ENCODE measurements at regions not wholly inside any gene's neighbourhood (a gene's known extent, or its start where the extent isn't known, plus 50 kb on each side); places are given as distances from the start of the nearest gene placed in this dataset.
"Not testable (repeated sequence)": the region's sequence is repeated elsewhere in the genome, so short reads cannot be mapped to it uniquely, and the experiment has no call there.

GRCh38 chr10:33588974-33589600, 254.6 kb upstream of the NRP1 start:
- Histone ChIP-seq H3K9me3 (ENCODE audit: control insufficient read depth, low read length) (no peaks in the 10 kb centered on the region), H3K27ac (ENCODE audit: insufficient read depth, low read depth, low read length, poor library complexity, severe bottlenecking) (no peak overlapping the region), H3K36me3 (ENCODE audit: control insufficient read depth, insufficient read depth, low read length) (no peaks in the 10 kb centered on the region), H3K4me3 (ENCODE audit: insufficient read depth, low read depth, low read length) (no peak overlapping the region), H3K27me3 (ENCODE audit: control insufficient read depth, insufficient read depth, low read length, poor library complexity, severe bottlenecking) (no peaks in the 10 kb centered on the region), H3K4me1 (ENCODE audit: control insufficient read depth, insufficient read depth, low read length) (no peaks in the 10 kb centered on the region)
- 96 to 98% methylated on average over 5 of the region's 5 CpGs for WGBS, 2 experiments

GRCh38 chr10:33584596-33584995, 250.1 kb upstream of the NRP1 start:
- not testable (repeated sequence) for H3K9me3 ChIP-seq (ENCODE audit: control insufficient read depth, low read length); H3K27me3 ChIP-seq (ENCODE audit: control insufficient read depth, insufficient read depth, low read length, poor library complexity, severe bottlenecking); H3K4me1 ChIP-seq (ENCODE audit: control insufficient read depth, insufficient read depth, low read length); H3K27ac ChIP-seq (ENCODE audit: insufficient read depth, low read depth, low read length, poor library complexity, severe bottlenecking); H3K36me3 ChIP-seq (ENCODE audit: control insufficient read depth, insufficient read depth, low read length); H3K4me3 ChIP-seq (ENCODE audit: insufficient read depth, low read depth, low read length)
- 76 to 78% methylated on average over 3 of the region's 3 CpGs for WGBS, 2 experiments

GRCh38 chr10:33579996-33580395, 245.5 kb upstream of the NRP1 start:
- 90 to 97% methylated on average over 2 of the region's 3 CpGs for WGBS, 2 experiments
- H3K4me1 ChIP-seq (ENCODE audit: control insufficient read depth, insufficient read depth, low read length), result no peaks in the 10 kb centered on the region
- H3K9me3 ChIP-seq (ENCODE audit: control insufficient read depth, low read length), result no peaks in the 10 kb centered on the region
- H3K27ac ChIP-seq (ENCODE audit: insufficient read depth, low read depth, low read length, poor library complexity, severe bottlenecking), result no peak overlapping the region
- H3K36me3 ChIP-seq (ENCODE audit: control insufficient read depth, insufficient read depth, low read length), result no peaks in the 10 kb centered on the region
- H3K4me3 ChIP-seq (ENCODE audit: insufficient read depth, low read depth, low read length), result no peak overlapping the region
- no peaks in the 10 kb centered on the region for H3K27me3 ChIP-seq (ENCODE audit: control insufficient read depth, insufficient read depth, low read length, poor library complexity, severe bottlenecking)

GRCh38 chr10:33573606-33574005, 239.1 kb upstream of the NRP1 start:
- no peaks in the 10 kb centered on the region for H3K36me3 ChIP-seq (ENCODE audit: control insufficient read depth, insufficient read depth, low read length)
- H3K4me3 ChIP-seq (ENCODE audit: insufficient read depth, low read depth, low read length), result no peak overlapping the region
- no peak overlapping the region for H3K27ac ChIP-seq (ENCODE audit: insufficient read depth, low read depth, low read length, poor library complexity, severe bottlenecking)
- no peaks in the 10 kb centered on the region for H3K4me1 ChIP-seq (ENCODE audit: control insufficient read depth, insufficient read depth, low read length)
- H3K9me3 ChIP-seq (ENCODE audit: control insufficient read depth, low read length), result no peaks in the 10 kb centered on the region
- 85 to 96% methylated on average over 2 of the region's 2 CpGs for WGBS, 2 experiments
- H3K27me3 ChIP-seq (ENCODE audit: control insufficient read depth, insufficient read depth, low read length, poor library complexity, severe bottlenecking), result peaks cover 8% of the 10 kb centered on the region

- Histone ChIP-seq H3K4me1 (ENCODE audit: control insufficient read depth, insufficient read depth, low read length) (no peaks in the 10 kb centered on the region), H3K27me3 (ENCODE audit: control insufficient read depth, insufficient read depth, low read length, poor library complexity, severe bottlenecking) (peaks cover 20% of the 10 kb centered on the region), H3K4me3 (ENCODE audit: insufficient read depth, low read depth, low read length) (no peak overlapping the region), H3K27ac (ENCODE audit: insufficient read depth, low read depth, low read length, poor library complexity, severe bottlenecking) (no peak overlapping the region), H3K36me3 (ENCODE audit: control insufficient read depth, insufficient read depth, low read length) (no peaks in the 10 kb centered on the region), H3K9me3 (ENCODE audit: control insufficient read depth, low read length) (no peaks in the 10 kb centered on the region)
- 89 to 96% methylated on average over 1 of the region's 1 CpG for WGBS, 2 experiments
These were observed 237.1 kb upstream of the NRP1 start for GRCh38 chr10:33571616-33572015.

GRCh38 chr10:33570495-33570894, 236.0 kb upstream of the NRP1 start:
- no peak overlapping the region for H3K27ac ChIP-seq (ENCODE audit: insufficient read depth, low read depth, low read length, poor library complexity, severe bottlenecking)
- no peaks in the 10 kb centered on the region for H3K36me3 ChIP-seq (ENCODE audit: control insufficient read depth, insufficient read depth, low read length)
- no peak overlapping the region for H3K4me3 ChIP-seq (ENCODE audit: insufficient read depth, low read depth, low read length)
- no peaks in the 10 kb centered on the region for H3K9me3 ChIP-seq (ENCODE audit: control insufficient read depth, low read length)
- WGBS, 2 experiments, result 89 to 91% methylated on average over 3 of the region's 3 CpGs
- H3K27me3 ChIP-seq (ENCODE audit: control insufficient read depth, insufficient read depth, low read length, poor library complexity, severe bottlenecking), result peaks cover 20% of the 10 kb centered on the region
- no peaks in the 10 kb centered on the region for H3K4me1 ChIP-seq (ENCODE audit: control insufficient read depth, insufficient read depth, low read length)

GRCh38 chr10:33569702-33570101, 235.2 kb upstream of the NRP1 start:
- Histone ChIP-seq H3K27me3 (ENCODE audit: control insufficient read depth, insufficient read depth, low read length, poor library complexity, severe bottlenecking) (peaks cover 20% of the 10 kb centered on the region), H3K4me1 (ENCODE audit: control insufficient read depth, insufficient read depth, low read length) (no peaks in the 10 kb centered on the region), H3K27ac (ENCODE audit: insufficient read depth, low read depth, low read length, poor library complexity, severe bottlenecking) (no peak overlapping the region), H3K9me3 (ENCODE audit: control insufficient read depth, low read length) (no peaks in the 10 kb centered on the region), H3K36me3 (ENCODE audit: control insufficient read depth, insufficient read depth, low read length) (no peaks in the 10 kb centered on the region), H3K4me3 (ENCODE audit: insufficient read depth, low read depth, low read length) (no peak overlapping the region)
- 96 to 100% methylated on average over 1 of the region's 1 CpG for WGBS, 2 experiments

- WGBS, 2 experiments, result 5 to 20% methylated on average over 3 of the region's 3 CpGs
- Histone ChIP-seq H3K9me3 (ENCODE audit: control insufficient read depth, low read length) (no peaks in the 10 kb centered on the region), H3K4me1 (ENCODE audit: control insufficient read depth, insufficient read depth, low read length) (no peaks in the 10 kb centered on the region), H3K36me3 (ENCODE audit: control insufficient read depth, insufficient read depth, low read length) (no peaks in the 10 kb centered on the region), H3K4me3 (ENCODE audit: insufficient read depth, low read depth, low read length) (no peak overlapping the region), H3K27me3 (ENCODE audit: control insufficient read depth, insufficient read depth, low read length, poor library complexity, severe bottlenecking) (peaks cover 20% of the 10 kb centered on the region), H3K27ac (ENCODE audit: insufficient read depth, low read depth, low read length, poor library complexity, severe bottlenecking) (no peak overlapping the region)
These were observed 232.0 kb upstream of the NRP1 start for GRCh38 chr10:33566426-33566825.

- no peaks in the 10 kb centered on the region for H3K9me3 ChIP-seq (ENCODE audit: control insufficient read depth, low read length)
- H3K27ac ChIP-seq (ENCODE audit: insufficient read depth, low read depth, low read length, poor library complexity, severe bottlenecking), result no peak overlapping the region
- peaks cover 20% of the 10 kb centered on the region for H3K27me3 ChIP-seq (ENCODE audit: control insufficient read depth, insufficient read depth, low read length, poor library complexity, severe bottlenecking)
- no peak overlapping the region for H3K4me3 ChIP-seq (ENCODE audit: insufficient read depth, low read depth, low read length)
- no peaks in the 10 kb centered on the region for H3K4me1 ChIP-seq (ENCODE audit: control insufficient read depth, insufficient read depth, low read length)
- WGBS, 2 experiments, result 69 to 70% methylated on average over 5 to 6 of the region's 6 CpGs
- no peaks in the 10 kb centered on the region for H3K36me3 ChIP-seq (ENCODE audit: control insufficient read depth, insufficient read depth, low read length)
These were observed 231.5 kb upstream of the NRP1 start for GRCh38 chr10:33566001-33566400.

- Histone ChIP-seq H3K27ac (ENCODE audit: insufficient read depth, low read depth, low read length, poor library complexity, severe bottlenecking) (no peak overlapping the region), H3K27me3 (ENCODE audit: control insufficient read depth, insufficient read depth, low read length, poor library complexity, severe bottlenecking) (peaks cover 20% of the 10 kb centered on the region), H3K36me3 (ENCODE audit: control insufficient read depth, insufficient read depth, low read length) (no peaks in the 10 kb centered on the region), H3K4me3 (ENCODE audit: insufficient read depth, low read depth, low read length) (no peak overlapping the region), H3K9me3 (ENCODE audit: control insufficient read depth, low read length) (no peaks in the 10 kb centered on the region), H3K4me1 (ENCODE audit: control insufficient read depth, insufficient read depth, low read length) (no peaks in the 10 kb centered on the region)
These were observed 230.8 kb upstream of the NRP1 start for GRCh38 chr10:33565231-33565630.

- no peaks in the 10 kb centered on the region for H3K27me3 ChIP-seq (ENCODE audit: control insufficient read depth, insufficient read depth, low read length, poor library complexity, severe bottlenecking)
- no peak overlapping the region for H3K4me3 ChIP-seq (ENCODE audit: insufficient read depth, low read depth, low read length)
- WGBS, 2 experiments, result 93 to 96% methylated on average over 4 of the region's 4 CpGs
- H3K36me3 ChIP-seq (ENCODE audit: control insufficient read depth, insufficient read depth, low read length), result no peaks in the 10 kb centered on the region
- no peaks in the 10 kb centered on the region for H3K9me3 ChIP-seq (ENCODE audit: control insufficient read depth, low read length)
- H3K4me1 ChIP-seq (ENCODE audit: control insufficient read depth, insufficient read depth, low read length), result peaks cover 3% of the 10 kb centered on the region
- no peak overlapping the region for H3K27ac ChIP-seq (ENCODE audit: insufficient read depth, low read depth, low read length, poor library complexity, severe bottlenecking)
These were observed 224.6 kb upstream of the NRP1 start for GRCh38 chr10:33559105-33559504.

Measured in ectodermal cell (in vitro differentiated cells).